22Rv1 (cell line): ENCODE measurements at regions not wholly inside any gene's neighbourhood (a gene's known extent, or its start where the extent isn't known, plus 50 kb on each side); places are given as distances from the start of the nearest gene placed in this dataset.

Experiments used
- H3K27ac ChIP-seq: fragments of 450-650 bp; 2 replicates; pipeline ENCODE4 v1.5.1; 2017
- CTCF ChIP-seq: fragments of 450-650 bp; IDR thresholded peaks from 2 replicates; pipeline ENCODE4 v1.5.1; 2017; ENCODE audit warnings: mild to moderate bottlenecking
- ZFX ChIP-seq: fragments of 450-650 bp; IDR thresholded peaks from 2 replicates; pipeline ENCODE4 v1.6.1; 2017; ENCODE audit warnings: antibody characterized with exemption, borderline replicate concordance

GRCh38 chr3:124594581-124594980 lies 135.7 kb upstream of the UMPS start:
- TF ChIP-seq CTCF (no peak), ZFX (no peak)
- no peak overlapping the region for H3K27ac ChIP-seq

GRCh38 chr3:124597273-124597672 lies 133.0 kb upstream of the UMPS start:
- H3K27ac ChIP-seq, result no peak overlapping the region
- TF ChIP-seq ZFX, result no peak
- no peak for TF ChIP-seq CTCF

GRCh38 chr3:124597979-124598378 lies 132.3 kb upstream of the UMPS start:
- TF ChIP-seq CTCF, result no peak
- H3K27ac ChIP-seq, result no peak overlapping the region

- no peak for TF ChIP-seq CTCF
- no peak for TF ChIP-seq ZFX
Measured at GRCh38 chr3:124599147-124599765, 131.0 kb upstream of the UMPS start.

DNA sequence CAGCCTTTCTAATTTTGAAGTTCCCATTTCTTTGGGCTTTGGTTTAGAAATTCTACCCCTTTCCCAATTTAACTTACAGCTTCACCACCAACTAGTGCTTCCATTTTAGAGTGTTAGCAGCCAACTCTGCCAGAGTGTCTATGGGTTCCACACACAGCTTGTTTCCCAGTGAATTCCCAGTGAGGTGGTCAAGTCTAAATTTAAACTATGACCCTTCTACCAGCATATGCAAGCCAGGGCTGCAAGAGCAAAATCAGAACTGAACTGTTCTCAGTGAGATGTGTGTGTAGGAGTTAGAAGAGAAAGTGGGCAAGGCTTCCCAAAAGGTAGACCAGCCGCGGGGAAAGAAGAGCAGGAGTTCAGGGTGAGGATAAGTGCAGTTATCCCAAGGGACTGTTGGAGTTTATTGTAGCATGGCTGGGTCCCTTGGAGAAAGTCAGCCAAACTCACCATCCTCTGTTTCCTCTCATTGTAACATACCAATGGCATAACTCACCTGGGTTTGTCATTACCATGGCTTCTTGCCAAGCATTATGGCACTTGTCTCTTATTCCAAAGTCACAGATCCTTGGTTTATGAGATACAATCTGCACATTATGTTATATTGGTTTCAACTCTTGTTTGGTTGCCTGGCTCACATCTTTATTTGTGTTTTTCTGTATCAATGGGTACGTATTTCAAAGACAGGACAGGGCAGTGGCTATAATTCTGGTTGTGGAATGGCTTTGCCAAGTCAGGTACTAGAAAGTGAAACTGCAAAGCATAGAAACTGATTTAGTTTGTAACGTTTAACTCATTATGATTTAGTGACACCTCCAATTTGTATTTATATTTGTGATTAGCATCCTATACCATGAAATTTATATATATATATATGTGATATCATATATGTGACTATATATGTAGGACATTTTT lies 130.2 kb upstream of the UMPS start:
- no peak for TF ChIP-seq ZFX
- no peak overlapping the region for H3K27ac ChIP-seq

More at GRCh38 chr3:124599147-124599765, 131.0 kb upstream of the UMPS start:
- no peak overlapping the region for H3K27ac ChIP-seq

DNA sequence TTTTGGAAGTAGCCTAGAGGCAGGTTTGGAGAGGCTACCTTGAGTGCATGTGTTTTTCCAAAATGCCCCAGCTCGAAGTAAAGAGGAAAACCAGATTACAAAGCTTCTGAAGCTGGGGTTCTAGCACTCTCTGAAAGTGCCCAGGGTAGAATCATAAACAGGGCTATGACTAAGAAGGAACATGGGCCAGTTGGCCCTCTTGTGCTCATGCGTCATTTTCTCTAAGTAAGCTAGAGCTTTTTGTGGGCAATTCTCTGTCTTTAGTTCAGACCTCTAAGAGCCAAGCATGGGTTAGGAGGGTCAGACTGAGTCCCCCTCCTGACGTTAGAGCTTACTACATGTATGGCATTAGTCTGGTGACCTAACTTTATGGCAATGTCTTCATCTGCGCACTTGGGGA lies 129.5 kb upstream of the UMPS start:
- TF ChIP-seq CTCF (no peak), ZFX (no peak)
- H3K27ac ChIP-seq, result no peak overlapping the region

- TF ChIP-seq ZFX (no peak), CTCF (no peak)
- H3K27ac ChIP-seq, result no peak overlapping the region
Measured at GRCh38 chr3:124601190-124601589, 129.1 kb upstream of the UMPS start.
